RWPE2 (cell line): ENCODE measurements at regions not wholly inside any gene's neighbourhood (a gene's known extent, or its start where the extent isn't known, plus 50 kb on each side); places are given as distances from the start of the nearest gene placed in this dataset.

Experiments
- ATAC-seq: fragments of 200-7000 bp; cut with Tn5 transposase; 3 replicates; pipeline ENCODE4 v1.9.1; 2021; ENCODE audit warnings: low read depth
- DNase-seq: peaks from one replicate; pipeline ENCODE4 v3.0.0-alpha.2; 2020; ENCODE audit warnings: low spot score
- H3K27ac ChIP-seq: fragments of 450-650 bp; 2 replicates; pipeline ENCODE4 v1.5.1; 2017; ENCODE audit warnings: mild to moderate bottlenecking; ENCODE audit not compliant: poor library complexity, severe bottlenecking
- H3K27me3 ChIP-seq: fragments of 250-450 bp; sonication (Bioruptor Pico); 2 replicates; pipeline ENCODE4 v1.5.1; 2021; ENCODE audit warnings: mild to moderate bottlenecking, moderate library complexity; ENCODE audit not compliant: insufficient read depth, poor library complexity, severe bottlenecking
- H3K36me3 ChIP-seq: fragments of 250-450 bp; sonication (Bioruptor Pico); 2 replicates; pipeline ENCODE4 v1.5.1; 2020; ENCODE audit warnings: low read depth, mild to moderate bottlenecking, moderate library complexity
- H3K4me1 ChIP-seq: fragments of 250-450 bp; sonication (Bioruptor Pico); 2 replicates; pipeline ENCODE4 v1.5.1; 2021; ENCODE audit warnings: mild to moderate bottlenecking, moderate library complexity; ENCODE audit not compliant: insufficient read depth, poor library complexity, severe bottlenecking
- H3K4me3 ChIP-seq: fragments of 250-450 bp; sonication (Bioruptor Pico); 2 replicates; pipeline ENCODE4 v1.5.1; 2021; ENCODE audit warnings: mild to moderate bottlenecking, moderate library complexity; ENCODE audit not compliant: severe bottlenecking
- H3K9me3 ChIP-seq: fragments of 250-450 bp; sonication (Bioruptor Pico); 2 replicates; pipeline ENCODE4 v1.5.1; 2021; ENCODE audit warnings: mild to moderate bottlenecking, moderate library complexity; ENCODE audit not compliant: severe bottlenecking
- CTCF ChIP-seq: fragments of 450-650 bp; IDR thresholded peaks from one replicate; pipeline ENCODE4 v1.5.1; 2017; ENCODE audit warnings: mild to moderate bottlenecking, moderate library complexity; ENCODE audit not compliant: poor library complexity, severe bottlenecking

GRCh38 chr10:85280014-85280413 is 951.6 kb downstream of the CCSER2 start:
- H3K9me3 ChIP-seq: no peaks in the 10 kb centered on the region
- DNase-seq (no peak), ATAC-seq (0 out of 3 replicates have a peak, but pooled peaks have one; percentile 25)
- no peaks in the 10 kb centered on the region for H3K27me3 ChIP-seq
- H3K27ac ChIP-seq: no peak overlapping the region
- no peak for TF ChIP-seq CTCF
- no peaks in the 10 kb centered on the region for H3K4me1 ChIP-seq
- H3K4me3 ChIP-seq: no peak overlapping the region
- no peaks in the 10 kb centered on the region for H3K36me3 ChIP-seq

GRCh38 chr10:85284778-85285770 is 956.7 kb downstream of the CCSER2 start:
- Histone ChIP-seq H3K9me3 (no peaks in the 10 kb centered on the region), H3K4me3 (no peak overlapping the region), H3K36me3 (no peaks in the 10 kb centered on the region), H3K27me3 (no peaks in the 10 kb centered on the region), H3K27ac (no peak overlapping the region), H3K4me1 (no peaks in the 10 kb centered on the region)
- ATAC-seq: no peak
- TF ChIP-seq CTCF: no peak
- DNase-seq: no peak

GRCh38 chr10:85293483-85293882 is 965.1 kb downstream of the CCSER2 start:
- ATAC-seq (no peak), DNase-seq (no peak)
- no peaks in the 10 kb centered on the region for H3K27me3 ChIP-seq
- no peaks in the 10 kb centered on the region for H3K36me3 ChIP-seq
- H3K4me3 ChIP-seq: no peak overlapping the region
- H3K9me3 ChIP-seq: no peaks in the 10 kb centered on the region
- no peak overlapping the region for H3K27ac ChIP-seq
- TF ChIP-seq CTCF: no peak
- no peaks in the 10 kb centered on the region for H3K4me1 ChIP-seq

GRCh38 chr10:85311613-85312337 is 983.4 kb downstream of the CCSER2 start:
- H3K36me3 ChIP-seq: no peaks in the 10 kb centered on the region
- H3K27ac ChIP-seq: no peak overlapping the region
- no peaks in the 10 kb centered on the region for H3K9me3 ChIP-seq
- DNase-seq: no peak
- H3K4me3 ChIP-seq: no peak overlapping the region
- no peak for ATAC-seq
- TF ChIP-seq CTCF: no peak
- no peaks in the 10 kb centered on the region for H3K27me3 ChIP-seq
- H3K4me1 ChIP-seq: no peaks in the 10 kb centered on the region
